ENCODE measurements at regions not wholly inside any gene's neighbourhood (a gene's known extent, or its start where the extent isn't known, plus 50 kb on each side); places are given as distances from the start of the nearest gene placed in this dataset.

DNA sequence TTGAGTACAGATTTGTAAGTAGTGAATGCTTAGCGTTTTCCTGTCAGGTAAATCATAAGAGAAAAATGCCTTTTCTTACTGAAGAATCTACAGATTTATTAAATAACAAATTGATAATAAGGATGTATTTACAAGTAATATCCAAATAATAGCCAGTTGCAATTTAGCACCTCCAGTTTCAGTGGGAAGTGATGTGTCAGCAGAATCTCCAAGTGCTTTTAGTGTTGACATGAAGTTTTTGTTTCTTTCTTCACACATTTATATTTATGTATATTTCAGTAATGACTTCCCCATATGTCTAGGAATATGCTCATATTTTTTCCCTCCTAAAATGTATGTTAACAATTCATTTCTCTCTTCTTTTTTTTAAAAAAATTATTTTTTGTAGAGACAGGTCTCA is 229.9 kb upstream of the GRIN3A start:
- DNase-seq, result no peak
- Histone ChIP-seq H3K4me1 (no peaks in the 10 kb centered on the region), H3K27me3 (no peaks in the 10 kb centered on the region), H3K9me3 (no peaks in the 10 kb centered on the region), H3K36me3 (no peaks in the 10 kb centered on the region), H3K27ac (no peak overlapping the region), H3K4me3 (no peak overlapping the region)
- TF ChIP-seq, protein P1, sequence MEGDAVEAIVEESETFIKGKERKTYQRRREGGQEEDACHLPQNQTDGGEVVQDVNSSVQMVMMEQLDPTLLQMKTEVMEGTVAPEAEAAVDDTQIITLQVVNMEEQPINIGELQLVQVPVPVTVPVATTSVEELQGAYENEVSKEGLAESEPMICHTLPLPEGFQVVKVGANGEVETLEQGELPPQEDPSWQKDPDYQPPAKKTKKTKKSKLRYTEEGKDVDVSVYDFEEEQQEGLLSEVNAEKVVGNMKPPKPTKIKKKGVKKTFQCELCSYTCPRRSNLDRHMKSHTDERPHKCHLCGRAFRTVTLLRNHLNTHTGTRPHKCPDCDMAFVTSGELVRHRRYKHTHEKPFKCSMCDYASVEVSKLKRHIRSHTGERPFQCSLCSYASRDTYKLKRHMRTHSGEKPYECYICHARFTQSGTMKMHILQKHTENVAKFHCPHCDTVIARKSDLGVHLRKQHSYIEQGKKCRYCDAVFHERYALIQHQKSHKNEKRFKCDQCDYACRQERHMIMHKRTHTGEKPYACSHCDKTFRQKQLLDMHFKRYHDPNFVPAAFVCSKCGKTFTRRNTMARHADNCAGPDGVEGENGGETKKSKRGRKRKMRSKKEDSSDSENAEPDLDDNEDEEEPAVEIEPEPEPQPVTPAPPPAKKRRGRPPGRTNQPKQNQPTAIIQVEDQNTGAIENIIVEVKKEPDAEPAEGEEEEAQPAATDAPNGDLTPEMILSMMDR (IDR thresholded peaks at IDR 0.05), result no peak
- ATAC-seq, result no peak
- intact Hi-C loops (cut with DNase I), result no loop called here

DNA sequence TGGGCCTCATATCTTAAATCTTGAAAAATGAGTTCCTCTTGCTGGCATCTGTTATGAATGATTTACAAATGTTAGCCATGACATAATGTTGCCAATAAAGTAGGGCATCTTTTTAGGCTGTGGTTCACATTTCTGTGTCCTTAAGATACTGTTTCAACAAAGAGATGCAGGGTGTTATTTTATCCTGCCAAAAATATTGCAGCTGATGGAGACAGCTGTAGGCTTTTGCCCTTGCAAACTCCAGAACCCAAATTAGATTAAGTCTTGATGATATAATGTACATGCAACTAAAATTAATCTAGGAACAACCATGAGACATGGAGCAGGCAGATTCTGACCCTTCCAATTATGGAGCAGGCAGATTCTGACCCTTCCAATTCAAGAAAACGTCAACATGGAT is 228.2 kb upstream of the GRIN3A start:
- no peaks in the 10 kb centered on the region for H3K36me3 ChIP-seq
- DNase-seq, result no peak
- no peaks in the 10 kb centered on the region for H3K27me3 ChIP-seq
- H3K4me1 ChIP-seq, result no peaks in the 10 kb centered on the region
- TF ChIP-seq, protein P1 (IDR thresholded peaks at IDR 0.05), result no peak
- H3K4me3 ChIP-seq, result no peak overlapping the region
- no peak for ATAC-seq
- no peaks in the 10 kb centered on the region for H3K9me3 ChIP-seq
- intact Hi-C loops (cut with DNase I), result no loop called here
- no peak overlapping the region for H3K27ac ChIP-seq

DNA sequence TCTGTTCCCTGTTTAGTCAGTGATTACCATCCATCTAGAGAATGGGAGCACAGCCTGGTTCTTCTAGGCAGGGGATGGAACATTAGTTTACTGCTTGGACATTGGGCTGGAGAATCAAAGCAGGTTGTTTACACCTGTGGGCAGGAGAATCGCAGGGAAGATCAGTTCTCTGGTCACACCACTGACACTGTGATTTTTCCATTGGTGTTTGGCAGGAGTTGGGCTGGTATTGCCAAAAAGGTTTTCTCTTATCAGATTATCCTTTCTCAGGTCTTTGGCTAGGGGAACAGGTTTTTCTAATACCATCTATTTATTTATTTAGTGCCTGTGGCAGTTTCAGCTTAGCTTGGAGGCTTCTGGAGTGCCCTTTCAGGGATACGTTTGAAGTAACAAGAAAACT is 219.3 kb upstream of the GRIN3A start:
- H3K27ac ChIP-seq, result no peak overlapping the region
- TF ChIP-seq, protein P1 (IDR thresholded peaks at IDR 0.05), result no peak
- no peak for ATAC-seq
- H3K9me3 ChIP-seq, result no peaks in the 10 kb centered on the region
- intact Hi-C loops (cut with DNase I), result no loop called here
- no peaks in the 10 kb centered on the region for H3K4me1 ChIP-seq
- H3K27me3 ChIP-seq, result no peaks in the 10 kb centered on the region
- H3K4me3 ChIP-seq, result no peak overlapping the region
- DNase-seq, result no peak
- no peaks in the 10 kb centered on the region for H3K36me3 ChIP-seq

DNA sequence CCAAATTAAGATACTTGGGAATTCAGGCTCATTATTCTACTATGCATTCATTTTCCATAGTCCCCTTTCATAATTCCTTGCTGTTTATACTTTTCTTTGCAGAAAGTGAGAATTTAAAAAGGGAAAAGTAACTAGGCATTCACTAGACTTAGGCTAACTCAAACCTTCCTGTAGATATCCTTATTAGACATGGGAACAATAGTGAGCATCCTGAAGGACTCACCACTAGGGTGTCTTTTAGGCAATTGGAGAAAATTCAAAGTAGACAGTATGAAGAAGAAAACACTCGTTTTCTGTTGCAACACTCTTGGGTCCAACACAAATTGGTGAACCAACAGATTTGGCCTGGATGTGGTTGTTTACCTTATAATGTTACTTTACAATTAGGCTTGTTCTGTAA is 213.2 kb upstream of the GRIN3A start:
- no peaks in the 10 kb centered on the region for H3K36me3 ChIP-seq
- no peaks in the 10 kb centered on the region for H3K27me3 ChIP-seq
- no peak overlapping the region for H3K27ac ChIP-seq
- intact Hi-C loops (cut with DNase I), result no loop called here
- ATAC-seq, result no peak
- H3K4me1 ChIP-seq, result no peaks in the 10 kb centered on the region
- H3K4me3 ChIP-seq, result no peak overlapping the region
- TF ChIP-seq, protein P1 (IDR thresholded peaks at IDR 0.05), result no peak
- H3K9me3 ChIP-seq, result no peaks in the 10 kb centered on the region
- DNase-seq, result no peak

DNA sequence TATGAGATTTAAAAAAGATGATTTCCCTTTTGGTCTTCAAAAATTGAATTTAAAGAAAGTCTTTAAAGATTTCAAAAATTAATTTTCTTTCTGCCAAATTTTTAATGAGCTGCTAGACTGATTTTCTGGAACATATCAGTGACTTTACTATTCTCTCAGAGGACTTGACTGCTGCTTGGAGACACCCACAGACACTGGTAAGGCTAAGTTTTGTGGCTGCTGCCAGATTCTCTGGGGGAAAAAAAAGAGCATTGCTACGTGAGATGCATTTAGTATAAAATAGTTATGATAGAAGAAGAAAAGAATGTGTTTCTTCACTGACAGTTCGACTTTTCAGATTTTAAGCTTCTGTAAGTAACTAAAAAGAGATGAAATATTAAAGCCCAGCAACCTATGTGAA is 193.3 kb upstream of the GRIN3A start:
- ATAC-seq, result no peak

DNA sequence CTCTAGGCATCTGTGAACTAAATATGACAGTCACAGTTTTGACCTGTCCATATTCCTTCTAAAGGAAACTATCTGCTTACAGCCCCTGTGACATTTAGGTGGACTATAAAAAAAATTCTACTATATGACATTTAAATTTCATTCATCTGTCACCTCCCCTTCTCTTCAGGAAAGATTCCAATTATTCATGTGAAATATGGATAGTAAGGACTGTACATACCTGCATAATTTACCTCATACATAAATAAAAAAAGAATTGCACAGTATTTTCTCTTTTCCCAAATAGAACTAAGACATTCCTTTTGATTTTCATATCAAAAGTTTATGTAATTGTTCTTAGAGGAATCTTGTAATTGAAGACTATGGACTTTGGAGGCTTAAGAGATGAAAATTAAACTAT is 192.3 kb upstream of the GRIN3A start:
- DNase-seq, result no peak
- Histone ChIP-seq H3K27ac (no peak overlapping the region), H3K36me3 (no peaks in the 10 kb centered on the region), H3K4me3 (no peak overlapping the region), H3K4me1 (no peaks in the 10 kb centered on the region), H3K27me3 (no peaks in the 10 kb centered on the region), H3K9me3 (no peaks in the 10 kb centered on the region)
- intact Hi-C loops (cut with DNase I), result no loop called here
- TF ChIP-seq, protein P1 (IDR thresholded peaks at IDR 0.05), result no peak
- no peak for ATAC-seq

More for the DNA sequence above, 193.3 kb upstream of the GRIN3A start:
- intact Hi-C loops (cut with DNase I), result no loop called here
- Histone ChIP-seq H3K27me3 (no peaks in the 10 kb centered on the region), H3K4me1 (no peaks in the 10 kb centered on the region), H3K36me3 (no peaks in the 10 kb centered on the region), H3K4me3 (no peak overlapping the region), H3K9me3 (no peaks in the 10 kb centered on the region), H3K27ac (no peak overlapping the region)
- DNase-seq, result no peak
- TF ChIP-seq, protein P1 (IDR thresholded peaks at IDR 0.05), result no peak

All from upper lobe of right lung (tissue), 1 donor.